HCT116 (cell line): ENCODE measurements at regions not wholly inside any gene's neighbourhood (a gene's known extent, or its start where the extent isn't known, plus 50 kb on each side); places are given as distances from the start of the nearest gene placed in this dataset.

Source experiments
- POLR2A ChIP-seq: IDR thresholded peaks from 2 replicates; pipeline ENCODE4 v1.7.0; 2011; ENCODE audit warnings: borderline replicate concordance; ENCODE audit not compliant: insufficient read depth, insufficient read length; ENCODE audit errors: extremely low read depth
- TF ChIP-seq, protein P1 (sequence below), 3 experiments: fragments of 200-600 bp in 1 of 3; sonication (generic) in 1 of 3; IDR thresholded peaks in 2 of 3; conservative IDR thresholded peaks in 1 of 3; 2 replicates each; pipeline ENCODE4 v1.5.1; 2012 to 2017; ENCODE audit warnings: low read depth in 2 of 3, low read length in 2 of 3, antibody characterized with exemption in 1 of 3, borderline replicate concordance in 1 of 3, control low read depth in 1 of 3, mild to moderate bottlenecking in 1 of 3, mixed read lengths in 1 of 3, mixed run types in 1 of 3, moderate library complexity in 1 of 3; ENCODE audit not compliant: insufficient read depth in 1 of 3

DNA sequence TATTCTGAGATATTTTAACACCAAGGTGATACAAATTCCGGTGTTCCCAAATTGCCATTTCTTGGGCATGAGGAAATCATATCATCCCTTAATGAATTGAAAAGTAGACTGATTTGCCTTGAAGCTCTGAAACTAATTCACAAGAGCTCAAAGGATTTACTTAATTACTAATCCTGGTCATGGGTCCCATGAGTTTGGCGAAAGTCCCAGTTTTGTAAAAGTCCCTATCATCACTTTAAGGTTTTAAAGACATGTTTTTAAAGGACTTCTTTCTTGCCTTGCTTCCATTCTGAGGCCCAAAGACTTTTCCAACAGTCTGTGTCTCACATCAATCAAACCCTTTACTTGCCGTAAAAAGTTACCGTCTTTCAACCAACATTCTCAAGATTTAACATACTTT lies 377.9 kb downstream of the DNAJB9 start:
- TF ChIP-seq POLR2A: no peak
- TF ChIP-seq, protein P1, sequence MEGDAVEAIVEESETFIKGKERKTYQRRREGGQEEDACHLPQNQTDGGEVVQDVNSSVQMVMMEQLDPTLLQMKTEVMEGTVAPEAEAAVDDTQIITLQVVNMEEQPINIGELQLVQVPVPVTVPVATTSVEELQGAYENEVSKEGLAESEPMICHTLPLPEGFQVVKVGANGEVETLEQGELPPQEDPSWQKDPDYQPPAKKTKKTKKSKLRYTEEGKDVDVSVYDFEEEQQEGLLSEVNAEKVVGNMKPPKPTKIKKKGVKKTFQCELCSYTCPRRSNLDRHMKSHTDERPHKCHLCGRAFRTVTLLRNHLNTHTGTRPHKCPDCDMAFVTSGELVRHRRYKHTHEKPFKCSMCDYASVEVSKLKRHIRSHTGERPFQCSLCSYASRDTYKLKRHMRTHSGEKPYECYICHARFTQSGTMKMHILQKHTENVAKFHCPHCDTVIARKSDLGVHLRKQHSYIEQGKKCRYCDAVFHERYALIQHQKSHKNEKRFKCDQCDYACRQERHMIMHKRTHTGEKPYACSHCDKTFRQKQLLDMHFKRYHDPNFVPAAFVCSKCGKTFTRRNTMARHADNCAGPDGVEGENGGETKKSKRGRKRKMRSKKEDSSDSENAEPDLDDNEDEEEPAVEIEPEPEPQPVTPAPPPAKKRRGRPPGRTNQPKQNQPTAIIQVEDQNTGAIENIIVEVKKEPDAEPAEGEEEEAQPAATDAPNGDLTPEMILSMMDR (IDR thresholded peaks at IDR 0.05 in 2 of 3, conservative IDR thresholded peaks at IDR 0.05 in 1 of 3; ENCODE audit: borderline replicate concordance in 1 of 3, insufficient read depth in 1 of 3, low read depth in 2 of 3, low read length in 2 of 3): no peak
